ENCODE measurements at regions not wholly inside any gene's neighbourhood (a gene's known extent, or its start where the extent isn't known, plus 50 kb on each side); places are given as distances from the start of the nearest gene placed in this dataset.

DNA sequence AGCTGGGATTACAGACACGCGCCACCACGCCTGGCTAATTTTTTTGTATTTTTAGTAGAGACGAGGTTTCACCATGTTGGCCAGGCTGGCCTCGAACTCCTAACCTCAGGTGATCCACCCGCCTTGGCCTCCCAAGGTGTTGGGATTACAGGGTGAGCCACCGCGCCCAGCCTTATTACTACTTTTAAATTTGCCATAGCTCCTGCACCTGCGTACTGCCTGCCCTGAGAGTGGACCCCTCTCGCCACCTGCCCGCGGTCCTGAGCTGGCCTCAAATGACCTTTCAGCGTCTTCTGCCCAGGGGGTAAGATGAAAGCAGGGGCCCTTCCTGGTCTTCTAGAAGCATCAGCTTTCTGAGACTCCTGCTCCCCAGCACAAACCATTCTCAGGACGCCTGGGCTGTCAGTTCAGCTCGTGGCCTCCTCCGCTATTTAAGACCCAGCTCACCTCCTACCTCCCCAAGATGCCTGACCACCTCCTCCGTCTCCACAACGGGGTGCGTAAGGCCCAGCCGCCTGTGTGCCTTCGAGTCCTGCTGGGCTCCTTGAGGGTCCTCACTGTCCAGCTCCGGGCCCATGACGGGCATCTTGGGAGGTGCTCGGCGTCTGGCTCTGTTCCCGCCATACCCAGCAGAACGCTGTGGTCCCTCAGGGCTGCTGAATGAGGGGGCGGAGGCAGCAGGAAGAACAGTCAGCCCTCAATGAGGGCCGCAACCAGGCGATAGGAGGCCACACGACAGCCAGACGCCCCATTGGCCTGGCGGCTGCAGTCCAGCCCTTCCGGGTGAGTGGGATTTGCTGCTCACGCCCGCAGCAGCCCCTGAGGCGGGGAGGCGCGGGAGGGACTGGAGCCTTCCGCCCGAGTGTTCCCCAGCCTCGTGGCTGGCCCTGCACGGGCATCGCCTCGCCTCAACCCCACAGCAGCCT, 266.6 kb downstream of the TFCP2L1 start:
- H3K4me1 ChIP-seq (ENCODE audit: insufficient read depth, low read length), result peaks cover 5% of the 10 kb centered on the region
- no peak overlapping the region for H3K4me3 Mint-ChIP-seq (ENCODE audit: unreplicated experiment)

GRCh38 chr2:121019071-121019470, 265.9 kb downstream of the TFCP2L1 start:
- Histone ChIP-seq H3K4me2 (ENCODE audit: low read length) (peak overlapping the region; percentile 72), H3K79me2 (ENCODE audit: insufficient read depth, low read length) (no peaks in the 10 kb centered on the region), H3K4me1 (ENCODE audit: insufficient read depth, low read length) (peaks cover 5% of the 10 kb centered on the region), H3K27ac (ENCODE audit: low read depth, low read length) (no peak overlapping the region), H3K36me3 (ENCODE audit: insufficient read depth, low read length) (no peaks in the 10 kb centered on the region), H3K9ac (ENCODE audit: low read length) (peak overlapping the region; percentile 25), H4K20me1 (ENCODE audit: insufficient read depth, low read length) (no peaks in the 10 kb centered on the region), H3K27me3 (ENCODE audit: insufficient read depth, low read length) (peaks cover 7% of the 10 kb centered on the region), H2AFZ (ENCODE audit: low read depth, low read length) (peak overlapping the region; percentile 90), H3K4me3 (ENCODE audit: insufficient read depth, low read depth, low read length) (no peak overlapping the region), H3K9me3 (ENCODE audit: insufficient read depth, low read depth, low read length) (no peaks in the 10 kb centered on the region)
- Mint-ChIP-seq H3K4me1 (ENCODE audit: low read depth, unreplicated experiment) (no peaks in the 10 kb centered on the region), H3K27me3 (ENCODE audit: low read depth, unreplicated experiment) (peaks cover 37% of the 10 kb centered on the region), H3K36me3 (ENCODE audit: low read depth, unreplicated experiment) (no peaks in the 10 kb centered on the region), H3K9me3 (ENCODE audit: unreplicated experiment) (peaks cover 3% of the 10 kb centered on the region), H3K27ac (ENCODE audit: unreplicated experiment) (no peak overlapping the region), H3K4me3 (ENCODE audit: unreplicated experiment) (no peak overlapping the region)
- TF ChIP-seq, protein P1, sequence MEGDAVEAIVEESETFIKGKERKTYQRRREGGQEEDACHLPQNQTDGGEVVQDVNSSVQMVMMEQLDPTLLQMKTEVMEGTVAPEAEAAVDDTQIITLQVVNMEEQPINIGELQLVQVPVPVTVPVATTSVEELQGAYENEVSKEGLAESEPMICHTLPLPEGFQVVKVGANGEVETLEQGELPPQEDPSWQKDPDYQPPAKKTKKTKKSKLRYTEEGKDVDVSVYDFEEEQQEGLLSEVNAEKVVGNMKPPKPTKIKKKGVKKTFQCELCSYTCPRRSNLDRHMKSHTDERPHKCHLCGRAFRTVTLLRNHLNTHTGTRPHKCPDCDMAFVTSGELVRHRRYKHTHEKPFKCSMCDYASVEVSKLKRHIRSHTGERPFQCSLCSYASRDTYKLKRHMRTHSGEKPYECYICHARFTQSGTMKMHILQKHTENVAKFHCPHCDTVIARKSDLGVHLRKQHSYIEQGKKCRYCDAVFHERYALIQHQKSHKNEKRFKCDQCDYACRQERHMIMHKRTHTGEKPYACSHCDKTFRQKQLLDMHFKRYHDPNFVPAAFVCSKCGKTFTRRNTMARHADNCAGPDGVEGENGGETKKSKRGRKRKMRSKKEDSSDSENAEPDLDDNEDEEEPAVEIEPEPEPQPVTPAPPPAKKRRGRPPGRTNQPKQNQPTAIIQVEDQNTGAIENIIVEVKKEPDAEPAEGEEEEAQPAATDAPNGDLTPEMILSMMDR (IDR thresholded peaks at IDR 0.05; ENCODE audit: insufficient read depth, low read depth, low read length), result no peak
- no peak for TF ChIP-seq EZH2 (IDR thresholded peaks at IDR 0.05; ENCODE audit: insufficient read depth, low read length)
- FAIRE-seq (no peak), DNase-seq (ENCODE audit: low read depth) (no peak)

More for the DNA sequence above, 266.6 kb downstream of the TFCP2L1 start:
- FAIRE-seq (no peak), DNase-seq (ENCODE audit: low read depth) (peak; percentile 49)
- peak overlapping the region; percentile 72 for H3K4me2 ChIP-seq (ENCODE audit: low read length)
- no peaks in the 10 kb centered on the region for H3K9me3 ChIP-seq (ENCODE audit: insufficient read depth, low read depth, low read length)
- no peaks in the 10 kb centered on the region for H3K79me2 ChIP-seq (ENCODE audit: insufficient read depth, low read length)
- Mint-ChIP-seq H3K9me3 (ENCODE audit: unreplicated experiment) (no peaks in the 10 kb centered on the region), H3K36me3 (ENCODE audit: low read depth, unreplicated experiment) (no peaks in the 10 kb centered on the region), H3K27ac (ENCODE audit: unreplicated experiment) (no peak overlapping the region), H3K4me1 (ENCODE audit: low read depth, unreplicated experiment) (no peaks in the 10 kb centered on the region), H3K27me3 (ENCODE audit: low read depth, unreplicated experiment) (peaks cover 35% of the 10 kb centered on the region)
- H2AFZ ChIP-seq (ENCODE audit: low read depth, low read length), result peak overlapping the region; percentile 90
- H3K27ac ChIP-seq (ENCODE audit: low read depth, low read length), result no peak overlapping the region
- no peak for TF ChIP-seq EZH2 (IDR thresholded peaks at IDR 0.05; ENCODE audit: insufficient read depth, low read length)
- TF ChIP-seq, protein P1 (IDR thresholded peaks at IDR 0.05; ENCODE audit: insufficient read depth, low read depth, low read length), result no peak
- no peaks in the 10 kb centered on the region for H3K36me3 ChIP-seq (ENCODE audit: insufficient read depth, low read length)
- H4K20me1 ChIP-seq (ENCODE audit: insufficient read depth, low read length), result no peaks in the 10 kb centered on the region
- peak overlapping the region; percentile 25 for H3K9ac ChIP-seq (ENCODE audit: low read length)
- no peak overlapping the region for H3K4me3 ChIP-seq (ENCODE audit: insufficient read depth, low read depth, low read length)
- peaks cover 7% of the 10 kb centered on the region for H3K27me3 ChIP-seq (ENCODE audit: insufficient read depth, low read length)

GRCh38 chr2:121019756-121020155, 265.2 kb downstream of the TFCP2L1 start:
- FAIRE-seq (no peak), DNase-seq (ENCODE audit: low read depth) (no peak)
- H3K4me2 ChIP-seq (ENCODE audit: low read length), result no peak overlapping the region
- peaks cover 7% of the 10 kb centered on the region for H3K27me3 ChIP-seq (ENCODE audit: insufficient read depth, low read length)
- H3K4me1 ChIP-seq (ENCODE audit: insufficient read depth, low read length), result peaks cover 5% of the 10 kb centered on the region
- peaks cover 37% of the 10 kb centered on the region for H3K27me3 Mint-ChIP-seq (ENCODE audit: low read depth, unreplicated experiment)
- H3K27ac Mint-ChIP-seq (ENCODE audit: unreplicated experiment), result no peak overlapping the region
- H3K9ac ChIP-seq (ENCODE audit: low read length), result no peak overlapping the region
- no peaks in the 10 kb centered on the region for H3K36me3 ChIP-seq (ENCODE audit: insufficient read depth, low read length)
- H3K79me2 ChIP-seq (ENCODE audit: insufficient read depth, low read length), result no peaks in the 10 kb centered on the region
- no peaks in the 10 kb centered on the region for H4K20me1 ChIP-seq (ENCODE audit: insufficient read depth, low read length)
- H3K36me3 Mint-ChIP-seq (ENCODE audit: low read depth, unreplicated experiment), result no peaks in the 10 kb centered on the region
- H3K4me3 Mint-ChIP-seq (ENCODE audit: unreplicated experiment), result no peak overlapping the region
- no peaks in the 10 kb centered on the region for H3K4me1 Mint-ChIP-seq (ENCODE audit: low read depth, unreplicated experiment)
- H3K9me3 Mint-ChIP-seq (ENCODE audit: unreplicated experiment), result peaks cover 5% of the 10 kb centered on the region
- no peak for TF ChIP-seq EZH2 (IDR thresholded peaks at IDR 0.05; ENCODE audit: insufficient read depth, low read length)
- TF ChIP-seq, protein P1 (IDR thresholded peaks at IDR 0.05; ENCODE audit: insufficient read depth, low read depth, low read length), result no peak
- no peaks in the 10 kb centered on the region for H3K9me3 ChIP-seq (ENCODE audit: insufficient read depth, low read depth, low read length)
- no peak overlapping the region for H3K27ac ChIP-seq (ENCODE audit: low read depth, low read length)
- no peak overlapping the region for H3K4me3 ChIP-seq (ENCODE audit: insufficient read depth, low read depth, low read length)
- no peak overlapping the region for H2AFZ ChIP-seq (ENCODE audit: low read depth, low read length)
